GM23338 (cell line): ENCODE measurements at regions not wholly inside any gene's neighbourhood (a gene's known extent, or its start where the extent isn't known, plus 50 kb on each side); places are given as distances from the start of the nearest gene placed in this dataset.

Experiments
- CREB1 ChIP-seq: fragments of 250-450 bp; sonication (Bioruptor Pico); IDR thresholded peaks from 2 replicates; pipeline ENCODE4 v1.5.0; 2020; ENCODE audit warnings: low read depth, mild to moderate bottlenecking, moderate library complexity
- ETS1 ChIP-seq: IDR thresholded peaks from 2 replicates; pipeline ENCODE4 v1.6.1; 2016; ENCODE audit warnings: antibody characterized with exemption
- EZH2 ChIP-seq: fragments of 200-600 bp; sonication (generic); IDR thresholded peaks from one replicate; pipeline ENCODE4 v1.8.0; 2017; ENCODE audit warnings: antibody characterized with exemption, mild to moderate bottlenecking, low read depth; ENCODE audit not compliant: unreplicated experiment
- EZH2phosphoT487 ChIP-seq: fragments of 200-600 bp; sonication (generic); IDR thresholded peaks from one replicate; pipeline ENCODE4 v1.8.1; 2018; ENCODE audit warnings: antibody characterized with exemption; ENCODE audit not compliant: unreplicated experiment
- NANOG ChIP-seq: IDR thresholded peaks from 2 replicates; pipeline ENCODE4 v1.6.1; 2016; ENCODE audit warnings: antibody characterized with exemption, borderline replicate concordance
- POLR2AphosphoS5 ChIP-seq: IDR thresholded peaks from 2 replicates; pipeline ENCODE4 v1.6.1; 2016; ENCODE audit warnings: antibody characterized with exemption, low read depth
- TF ChIP-seq, protein P1 (sequence below): IDR thresholded peaks from one replicate; pipeline ENCODE4 v1.6.1; 2018; ENCODE audit warnings: antibody characterized with exemption; ENCODE audit not compliant: unreplicated experiment
- TF ChIP-seq, protein P2 (sequence below), 2 experiments: fragments of 200-600 bp in 1 of 2; sonication (generic) in 1 of 2; conservative IDR thresholded peaks; 2 replicates each; pipeline versions ENCODE4 v1.5.1 to v1.6.1; 2016 to 2017; ENCODE audit warnings: antibody characterized with exemption in 2 of 2, low read depth in 2 of 2, mild to moderate bottlenecking in 2 of 2, moderate library complexity in 1 of 2

DNA sequence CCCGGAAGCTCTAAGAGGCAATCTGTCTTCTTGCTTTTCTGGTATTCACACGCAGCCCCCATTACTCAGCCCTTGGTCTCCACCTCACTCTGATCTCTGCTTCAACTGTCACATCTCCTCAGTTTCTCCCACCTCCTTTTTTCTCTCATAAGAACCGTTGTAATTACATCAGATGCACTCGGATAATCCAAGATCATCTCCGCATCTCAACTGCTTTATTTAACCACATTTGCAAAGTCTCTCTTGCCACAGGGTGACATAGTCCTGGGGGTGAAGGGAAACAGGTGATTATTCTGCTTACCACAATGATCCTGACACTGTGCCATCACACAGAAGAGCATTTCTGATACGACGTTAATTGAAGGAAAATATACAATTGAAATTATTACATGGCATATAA is 79.9 kb downstream of the HACD1 start:
- TF ChIP-seq, protein P1, sequence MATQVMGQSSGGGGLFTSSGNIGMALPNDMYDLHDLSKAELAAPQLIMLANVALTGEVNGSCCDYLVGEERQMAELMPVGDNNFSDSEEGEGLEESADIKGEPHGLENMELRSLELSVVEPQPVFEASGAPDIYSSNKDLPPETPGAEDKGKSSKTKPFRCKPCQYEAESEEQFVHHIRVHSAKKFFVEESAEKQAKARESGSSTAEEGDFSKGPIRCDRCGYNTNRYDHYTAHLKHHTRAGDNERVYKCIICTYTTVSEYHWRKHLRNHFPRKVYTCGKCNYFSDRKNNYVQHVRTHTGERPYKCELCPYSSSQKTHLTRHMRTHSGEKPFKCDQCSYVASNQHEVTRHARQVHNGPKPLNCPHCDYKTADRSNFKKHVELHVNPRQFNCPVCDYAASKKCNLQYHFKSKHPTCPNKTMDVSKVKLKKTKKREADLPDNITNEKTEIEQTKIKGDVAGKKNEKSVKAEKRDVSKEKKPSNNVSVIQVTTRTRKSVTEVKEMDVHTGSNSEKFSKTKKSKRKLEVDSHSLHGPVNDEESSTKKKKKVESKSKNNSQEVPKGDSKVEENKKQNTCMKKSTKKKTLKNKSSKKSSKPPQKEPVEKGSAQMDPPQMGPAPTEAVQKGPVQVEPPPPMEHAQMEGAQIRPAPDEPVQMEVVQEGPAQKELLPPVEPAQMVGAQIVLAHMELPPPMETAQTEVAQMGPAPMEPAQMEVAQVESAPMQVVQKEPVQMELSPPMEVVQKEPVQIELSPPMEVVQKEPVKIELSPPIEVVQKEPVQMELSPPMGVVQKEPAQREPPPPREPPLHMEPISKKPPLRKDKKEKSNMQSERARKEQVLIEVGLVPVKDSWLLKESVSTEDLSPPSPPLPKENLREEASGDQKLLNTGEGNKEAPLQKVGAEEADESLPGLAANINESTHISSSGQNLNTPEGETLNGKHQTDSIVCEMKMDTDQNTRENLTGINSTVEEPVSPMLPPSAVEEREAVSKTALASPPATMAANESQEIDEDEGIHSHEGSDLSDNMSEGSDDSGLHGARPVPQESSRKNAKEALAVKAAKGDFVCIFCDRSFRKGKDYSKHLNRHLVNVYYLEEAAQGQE, result no peak
- TF ChIP-seq, protein P2, sequence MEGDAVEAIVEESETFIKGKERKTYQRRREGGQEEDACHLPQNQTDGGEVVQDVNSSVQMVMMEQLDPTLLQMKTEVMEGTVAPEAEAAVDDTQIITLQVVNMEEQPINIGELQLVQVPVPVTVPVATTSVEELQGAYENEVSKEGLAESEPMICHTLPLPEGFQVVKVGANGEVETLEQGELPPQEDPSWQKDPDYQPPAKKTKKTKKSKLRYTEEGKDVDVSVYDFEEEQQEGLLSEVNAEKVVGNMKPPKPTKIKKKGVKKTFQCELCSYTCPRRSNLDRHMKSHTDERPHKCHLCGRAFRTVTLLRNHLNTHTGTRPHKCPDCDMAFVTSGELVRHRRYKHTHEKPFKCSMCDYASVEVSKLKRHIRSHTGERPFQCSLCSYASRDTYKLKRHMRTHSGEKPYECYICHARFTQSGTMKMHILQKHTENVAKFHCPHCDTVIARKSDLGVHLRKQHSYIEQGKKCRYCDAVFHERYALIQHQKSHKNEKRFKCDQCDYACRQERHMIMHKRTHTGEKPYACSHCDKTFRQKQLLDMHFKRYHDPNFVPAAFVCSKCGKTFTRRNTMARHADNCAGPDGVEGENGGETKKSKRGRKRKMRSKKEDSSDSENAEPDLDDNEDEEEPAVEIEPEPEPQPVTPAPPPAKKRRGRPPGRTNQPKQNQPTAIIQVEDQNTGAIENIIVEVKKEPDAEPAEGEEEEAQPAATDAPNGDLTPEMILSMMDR (conservative IDR thresholded peaks at IDR 0.05; ENCODE audit: low read depth in 2 of 2), result no peak
- no peak for TF ChIP-seq EZH2phosphoT487
- TF ChIP-seq EZH2, result no peak
- TF ChIP-seq ETS1, result no peak
- no peak for TF ChIP-seq POLR2AphosphoS5
- no peak for TF ChIP-seq CREB1 (CRISPR knock-in tag)
- TF ChIP-seq NANOG, result no peak
